Adipocyte (in vitro differentiated cells): ENCODE measurements at regions not wholly inside any gene's neighbourhood (a gene's known extent, or its start where the extent isn't known, plus 50 kb on each side); places are given as distances from the start of the nearest gene placed in this dataset.
A peak's percentile ranks its signal among the peaks of the same experiment; 100 is the strongest.

ENCODE experiments used
- DNase-seq: peaks from one replicate; pipeline ENCODE4 v3.0.0-alpha.2; 2015; ENCODE audit warnings: low read depth
- H3K27me3 ChIP-seq: replicated peaks from 2 replicates; pipeline ENCODE4 v1.7.0; 2013; ENCODE audit warnings: mild to moderate bottlenecking, low read length, moderate library complexity; ENCODE audit not compliant: control insufficient read depth, insufficient read depth
- H3K36me3 ChIP-seq: 2 replicates; pipeline ENCODE4 v1.7.0; 2013; ENCODE audit warnings: low read length, mild to moderate bottlenecking, moderate library complexity; ENCODE audit not compliant: control insufficient read depth, insufficient read depth, severe bottlenecking
- H3K4me1 ChIP-seq: 2 replicates; pipeline ENCODE4 v1.7.0; 2013; ENCODE audit warnings: mild to moderate bottlenecking, low read length, moderate library complexity; ENCODE audit not compliant: control insufficient read depth, insufficient read depth
- H3K4me3 ChIP-seq: 2 replicates; pipeline ENCODE4 v1.7.0; 2013; ENCODE audit warnings: mild to moderate bottlenecking, low read length, moderate library complexity
- H3K9ac ChIP-seq: 2 replicates; pipeline ENCODE4 v1.7.0; 2013; ENCODE audit warnings: mild to moderate bottlenecking, low read length, moderate library complexity
- H3K9me3 ChIP-seq: 2 replicates; pipeline ENCODE4 v1.7.0; 2013; ENCODE audit warnings: mild to moderate bottlenecking, low read length, moderate library complexity; ENCODE audit not compliant: control insufficient read depth

GRCh38 chr10:30782157-30782536, 152.6 kb upstream of the LYZL2 start:
- no peak for DNase-seq
- Histone ChIP-seq H3K9me3 (no peaks in the 10 kb centered on the region), H3K36me3 (no peaks in the 10 kb centered on the region), H3K4me1 (peaks cover 38% of the 10 kb centered on the region), H3K4me3 (no peak overlapping the region), H3K27me3 (no peaks in the 10 kb centered on the region), H3K9ac (peak overlapping the region; percentile 95)

DNA sequence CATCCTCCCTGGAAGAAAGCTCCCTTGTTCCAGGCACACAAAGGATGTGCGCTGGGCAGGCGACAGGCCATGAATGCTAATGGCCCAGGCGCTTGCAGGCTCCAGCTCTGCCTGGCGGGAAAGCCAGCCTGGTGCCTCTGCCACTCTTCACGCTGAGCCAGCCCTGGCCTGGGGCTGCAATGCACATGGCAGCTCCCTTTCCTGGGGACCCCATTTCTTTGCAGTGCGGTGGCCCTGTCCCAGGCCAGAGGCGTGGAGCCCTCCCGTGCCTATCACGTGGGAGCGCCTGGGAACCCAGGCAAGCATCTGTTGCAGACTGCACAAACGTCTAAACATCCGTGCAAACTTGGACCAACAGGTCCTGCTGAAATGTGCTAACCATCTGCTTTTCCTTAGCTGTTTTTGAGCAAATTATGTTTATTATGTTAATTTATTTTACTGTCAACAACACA, 152.1 kb upstream of the LYZL2 start:
- no peaks in the 10 kb centered on the region for H3K36me3 ChIP-seq
- H3K27me3 ChIP-seq = no peaks in the 10 kb centered on the region
- no peak for DNase-seq
- H3K4me1 ChIP-seq = peaks cover 39% of the 10 kb centered on the region
- H3K9me3 ChIP-seq = no peaks in the 10 kb centered on the region
- peak overlapping the region; percentile 95 for H3K9ac ChIP-seq
- no peak overlapping the region for H3K4me3 ChIP-seq

DNA sequence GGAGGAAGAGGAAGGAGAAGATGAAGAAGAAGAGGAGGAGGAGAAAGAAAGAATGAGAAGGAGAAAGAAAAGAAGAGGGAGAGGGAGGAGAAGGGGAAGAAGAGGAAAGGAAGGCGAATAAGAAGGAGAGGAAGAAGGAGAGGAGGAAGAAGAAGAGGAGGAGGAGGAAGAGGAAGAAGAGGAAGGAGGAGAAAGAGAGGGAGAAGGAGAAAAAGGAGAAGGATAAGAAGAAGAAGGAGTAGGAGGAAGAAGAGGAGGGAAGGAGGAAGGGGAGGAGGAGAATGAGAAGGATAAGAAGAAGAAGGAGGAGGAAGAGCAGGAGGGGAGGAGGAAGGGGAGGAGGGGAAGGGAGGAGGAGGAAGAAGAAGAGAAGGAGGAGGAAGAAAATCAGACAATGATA, 149.2 kb upstream of the LYZL2 start:
- Histone ChIP-seq H3K36me3 (no peaks in the 10 kb centered on the region), H3K9ac (no peak overlapping the region), H3K4me3 (no peak overlapping the region), H3K27me3 (no peaks in the 10 kb centered on the region), H3K4me1 (peaks cover 34% of the 10 kb centered on the region), H3K9me3 (no peaks in the 10 kb centered on the region)
- no peak for DNase-seq

GRCh38 chr10:30775779-30776591, 146.4 kb upstream of the LYZL2 start:
- H3K4me3 ChIP-seq = no peak overlapping the region

DNA sequence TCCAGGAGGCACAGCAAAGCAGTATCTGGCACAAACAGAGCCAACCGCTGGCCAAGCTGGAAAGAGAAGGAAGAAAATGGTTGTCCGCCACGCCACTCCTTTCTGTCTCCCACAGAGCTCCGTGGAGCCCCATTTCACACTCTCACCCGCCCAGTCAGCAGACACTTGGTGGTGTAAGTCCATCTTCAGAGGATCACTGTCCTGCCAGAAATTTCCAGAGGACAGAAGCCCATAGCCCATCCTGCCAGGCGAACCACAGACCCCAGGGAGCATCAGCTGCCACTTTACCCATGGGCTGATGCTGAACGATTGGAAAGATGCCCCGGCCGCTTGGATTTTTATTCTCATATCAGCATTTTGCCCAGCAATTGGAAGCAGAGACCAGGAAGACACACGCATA, 144.7 kb upstream of the LYZL2 start:
- no peak overlapping the region for H3K4me3 ChIP-seq
- DNase-seq = no peak

More at GRCh38 chr10:30775779-30776591, 146.4 kb upstream of the LYZL2 start:
- Histone ChIP-seq H3K36me3 (no peaks in the 10 kb centered on the region), H3K9me3 (peaks cover 5% of the 10 kb centered on the region), H3K4me1 (peaks cover 14% of the 10 kb centered on the region), H3K9ac (peak overlapping the region; percentile 65), H3K27me3 (no peaks in the 10 kb centered on the region)
- DNase-seq = peak; percentile 90

DNA sequence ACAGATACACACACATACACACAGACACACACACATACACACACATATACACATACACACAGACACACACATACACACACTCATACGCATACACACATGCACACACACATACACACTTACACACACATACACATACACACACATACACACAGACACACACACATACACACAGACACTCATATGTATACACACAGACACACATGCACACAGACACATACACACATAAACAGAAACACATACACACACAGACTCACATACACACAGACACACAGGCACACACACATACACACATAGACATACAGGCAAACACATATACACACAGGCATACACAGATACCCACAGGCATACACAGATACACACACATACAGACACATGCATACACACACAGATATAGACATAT, 143.9 kb upstream of the LYZL2 start:
- DNase-seq = no peak
- H3K4me1 ChIP-seq = peaks cover 14% of the 10 kb centered on the region
- H3K36me3 ChIP-seq = no peaks in the 10 kb centered on the region
- no peaks in the 10 kb centered on the region for H3K27me3 ChIP-seq
- H3K4me3 ChIP-seq = no peak overlapping the region
- H3K9ac ChIP-seq = no peak overlapping the region
- peaks cover 19% of the 10 kb centered on the region for H3K9me3 ChIP-seq

More for the DNA sequence above, 144.7 kb upstream of the LYZL2 start:
- H3K4me1 ChIP-seq = peaks cover 14% of the 10 kb centered on the region
- H3K36me3 ChIP-seq = no peaks in the 10 kb centered on the region
- no peaks in the 10 kb centered on the region for H3K27me3 ChIP-seq
- H3K9ac ChIP-seq = no peak overlapping the region
- peaks cover 19% of the 10 kb centered on the region for H3K9me3 ChIP-seq

DNA sequence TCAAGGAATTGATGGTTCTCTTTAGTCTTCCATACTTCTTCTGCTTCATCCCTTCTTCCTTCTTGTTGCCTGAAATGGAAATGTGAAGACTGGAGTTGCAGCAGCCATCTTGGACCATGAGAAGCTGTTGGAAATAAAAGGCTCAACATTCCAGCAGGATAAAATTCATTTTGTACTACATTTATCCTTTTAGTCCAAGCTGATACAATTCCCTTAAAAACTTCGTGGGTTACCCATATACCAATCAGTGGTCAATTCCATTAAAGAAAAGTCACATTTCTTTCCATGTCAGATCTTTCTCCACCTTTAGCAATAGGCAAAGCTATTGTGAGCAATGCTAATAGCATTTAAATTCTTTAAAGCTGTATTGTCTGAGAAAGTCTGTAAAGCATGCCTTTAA, 141.3 kb upstream of the LYZL2 start:
- DNase-seq = no peak
- H3K4me3 ChIP-seq = peak overlapping the region; percentile 18
- H3K9ac ChIP-seq = no peak overlapping the region
- peaks cover 19% of the 10 kb centered on the region for H3K9me3 ChIP-seq
- no peaks in the 10 kb centered on the region for H3K27me3 ChIP-seq
- H3K4me1 ChIP-seq = peaks cover 6% of the 10 kb centered on the region
- H3K36me3 ChIP-seq = no peaks in the 10 kb centered on the region

DNA sequence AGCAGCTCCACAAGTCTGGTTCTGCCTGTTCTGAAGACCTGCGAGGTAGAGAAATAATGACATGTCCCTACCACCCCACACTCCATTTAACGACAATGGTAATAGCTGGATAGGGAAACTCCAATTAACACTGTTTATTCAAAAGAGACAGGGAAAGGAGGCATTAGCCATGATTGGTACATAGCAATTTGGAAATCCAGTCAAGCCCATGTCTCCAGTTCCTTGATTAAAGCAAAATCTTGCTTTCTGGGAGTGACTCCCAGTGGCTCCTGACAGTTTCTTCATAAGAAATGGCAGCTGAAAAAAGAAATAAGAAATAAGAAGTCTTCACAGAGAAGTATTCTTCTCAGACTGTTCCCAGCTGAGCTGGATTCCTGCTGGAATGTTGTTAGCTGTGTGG, 140.7 kb upstream of the LYZL2 start:
- Histone ChIP-seq H3K27me3 (no peaks in the 10 kb centered on the region), H3K4me1 (peaks cover under 1% of the 10 kb centered on the region), H3K4me3 (peak overlapping the region; percentile 18), H3K9me3 (peaks cover 19% of the 10 kb centered on the region), H3K9ac (no peak overlapping the region), H3K36me3 (no peaks in the 10 kb centered on the region)
- no peak for DNase-seq

DNA sequence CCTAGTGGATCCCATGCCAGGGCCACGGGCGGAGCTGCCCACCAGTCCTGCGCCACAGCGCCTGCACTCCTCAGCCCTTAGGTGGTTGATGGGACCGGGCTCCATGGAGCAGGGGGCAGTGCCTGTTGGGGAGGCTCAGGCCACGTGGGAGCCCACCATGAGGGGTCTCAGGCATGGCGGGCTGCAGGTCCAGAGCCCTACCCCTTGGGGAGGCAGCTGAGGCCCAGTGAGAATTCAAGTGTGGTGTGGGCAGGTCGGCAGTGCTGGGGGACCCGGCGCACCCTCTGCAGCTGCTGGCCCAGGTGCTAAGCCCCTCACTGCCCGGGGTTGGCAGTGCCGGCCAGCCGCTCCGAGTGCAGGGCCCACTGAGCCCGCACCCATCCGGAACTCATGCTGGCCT, 139.8 kb upstream of the LYZL2 start:
- Histone ChIP-seq H3K27me3 (no peaks in the 10 kb centered on the region), H3K9ac (no peak overlapping the region)

DNA sequence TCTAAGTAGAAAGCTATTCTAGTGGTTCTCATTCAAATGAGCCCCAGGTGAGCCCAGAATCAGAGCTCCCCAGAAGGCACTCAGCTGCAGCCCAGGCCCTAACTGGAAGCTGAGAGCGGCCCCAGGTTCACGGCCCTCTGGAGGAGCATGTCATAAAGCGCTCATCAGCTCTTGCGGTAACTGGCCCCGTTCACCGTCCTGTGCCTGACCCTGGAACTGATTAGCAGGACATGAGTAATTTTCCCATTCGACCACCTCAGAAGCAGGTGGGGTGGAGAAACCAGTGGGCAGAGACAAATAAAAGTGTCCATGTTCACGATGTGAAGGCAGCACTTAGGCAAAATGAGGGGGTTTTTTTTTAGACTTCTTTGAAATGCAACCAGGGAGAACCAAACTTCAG, 136.1 kb upstream of the LYZL2 start:
- Histone ChIP-seq H3K4me1 (no peaks in the 10 kb centered on the region), H3K9ac (no peak overlapping the region), H3K9me3 (peaks cover 11% of the 10 kb centered on the region), H3K36me3 (no peaks in the 10 kb centered on the region), H3K27me3 (no peaks in the 10 kb centered on the region), H3K4me3 (no peak overlapping the region)
- no peak for DNase-seq

More for the DNA sequence above, 139.8 kb upstream of the LYZL2 start:
- DNase-seq = no peak
- peaks cover 19% of the 10 kb centered on the region for H3K9me3 ChIP-seq
- no peak overlapping the region for H3K4me3 ChIP-seq
- H3K36me3 ChIP-seq = no peaks in the 10 kb centered on the region
- no peaks in the 10 kb centered on the region for H3K4me1 ChIP-seq

GRCh38 chr10:30765022-30765615, 135.6 kb upstream of the LYZL2 start:
- Histone ChIP-seq H3K36me3 (no peaks in the 10 kb centered on the region), H3K9ac (no peak overlapping the region), H3K9me3 (peaks cover 6% of the 10 kb centered on the region), H3K27me3 (no peaks in the 10 kb centered on the region), H3K4me3 (no peak overlapping the region), H3K4me1 (no peaks in the 10 kb centered on the region)
- DNase-seq = no peak
